Tibial nerve (tissue), 3 donors: ENCODE measurements at regions not wholly inside any gene's neighbourhood (a gene's known extent, or its start where the extent isn't known, plus 50 kb on each side); places are given as distances from the start of the nearest gene placed in this dataset.

ENCODE experiments used
- CTCF ChIP-seq, 5 experiments: fragments of 200-600 bp in 3 of 5; fragments of 450-650 bp in 2 of 5; sonication (generic) in 3 of 5; IDR thresholded peaks; one replicate each; pipeline ENCODE4 v1.5.1; 2016 to 2019; ENCODE audit warnings: antibody characterized with exemption in 5 of 5, mild to moderate bottlenecking in 3 of 5, moderate library complexity in 2 of 5
- POLR2A ChIP-seq, 2 donors: fragments of 450-650 bp; IDR thresholded peaks; one replicate each; pipeline ENCODE4 v1.6.1; 2017; ENCODE audit warnings: antibody characterized with exemption in 2 of 2, mild to moderate bottlenecking in 2 of 2, moderate library complexity in 2 of 2

GRCh38 chr6:149220882-149221773, 96.4 kb upstream of the TAB2 start:
- no peak for TF ChIP-seq POLR2A (IDR thresholded peaks at IDR 0.05)
- TF ChIP-seq CTCF (IDR thresholded peaks at IDR 0.05), result no peak
